ENCODE measurements at regions not wholly inside any gene's neighbourhood (a gene's known extent, or its start where the extent isn't known, plus 50 kb on each side); places are given as distances from the start of the nearest gene placed in this dataset.
"Not testable (repeated sequence)": the region's sequence is repeated elsewhere in the genome, so short reads cannot be mapped to it uniquely, and the experiment has no call there.

- no peak overlapping the region for H3K9ac ChIP-seq (ENCODE audit: low read depth, low read length)
- no peaks in the 10 kb centered on the region for H3K36me3 ChIP-seq (ENCODE audit: insufficient read depth, low read length)
- no peaks in the 10 kb centered on the region for H3K9me3 ChIP-seq (ENCODE audit: control insufficient read depth, insufficient read depth, low read length)
- H3K4me1 ChIP-seq (ENCODE audit: insufficient read depth, low read length) = no peaks in the 10 kb centered on the region
These were observed 443.1 kb upstream of the FMR1 start for GRCh38 chrX:147468600-147468999.

- Histone ChIP-seq H3K9me3 (ENCODE audit: control insufficient read depth, insufficient read depth, low read length) (no peaks in the 10 kb centered on the region), H3K36me3 (ENCODE audit: insufficient read depth, low read length) (no peaks in the 10 kb centered on the region), H3K4me1 (ENCODE audit: insufficient read depth, low read length) (no peaks in the 10 kb centered on the region), H3K9ac (ENCODE audit: low read depth, low read length) (no peak overlapping the region)
These were observed 435.7 kb upstream of the FMR1 start for GRCh38 chrX:147476008-147476407.

- no peak overlapping the region for H3K9ac ChIP-seq (ENCODE audit: low read depth, low read length)
- no peaks in the 10 kb centered on the region for H3K36me3 ChIP-seq (ENCODE audit: insufficient read depth, low read length)
- no peaks in the 10 kb centered on the region for H3K4me1 ChIP-seq (ENCODE audit: insufficient read depth, low read length)
- H3K9me3 ChIP-seq (ENCODE audit: control insufficient read depth, insufficient read depth, low read length) = no peaks in the 10 kb centered on the region
These were observed 432.8 kb upstream of the FMR1 start for GRCh38 chrX:147478899-147479298.

GRCh38 chrX:147485207-147485606 is 426.5 kb upstream of the FMR1 start:
- no peaks in the 10 kb centered on the region for H3K4me1 ChIP-seq (ENCODE audit: insufficient read depth, low read length)
- H3K36me3 ChIP-seq (ENCODE audit: insufficient read depth, low read length) = no peaks in the 10 kb centered on the region
- no peak overlapping the region for H3K9ac ChIP-seq (ENCODE audit: low read depth, low read length)
- H3K9me3 ChIP-seq (ENCODE audit: control insufficient read depth, insufficient read depth, low read length) = no peaks in the 10 kb centered on the region

- Histone ChIP-seq H3K9ac (ENCODE audit: low read depth, low read length) (no peak overlapping the region), H3K4me1 (ENCODE audit: insufficient read depth, low read length) (peaks cover 10% of the 10 kb centered on the region; the same call in 1 of the 2 replicates), H3K36me3 (ENCODE audit: insufficient read depth, low read length) (no peaks in the 10 kb centered on the region), H3K9me3 (ENCODE audit: control insufficient read depth, insufficient read depth, low read length) (no peaks in the 10 kb centered on the region; the same call in 1 of the 2 replicates)
These were observed 417.4 kb upstream of the FMR1 start for GRCh38 chrX:147494365-147494764.

GRCh38 chrX:147498796-147499195 is 412.9 kb upstream of the FMR1 start:
- H3K4me1 ChIP-seq (ENCODE audit: insufficient read depth, low read length) = peaks cover 14% of the 10 kb centered on the region; the same call in 1 of the 2 replicates
- H3K9me3 ChIP-seq (ENCODE audit: control insufficient read depth, insufficient read depth, low read length) = no peaks in the 10 kb centered on the region; the same call in 1 of the 2 replicates
- H3K9ac ChIP-seq (ENCODE audit: low read depth, low read length) = no peak overlapping the region
- no peaks in the 10 kb centered on the region for H3K36me3 ChIP-seq (ENCODE audit: insufficient read depth, low read length)

GRCh38 chrX:147522981-147523380 is 388.7 kb upstream of the FMR1 start:
- H3K9ac ChIP-seq (ENCODE audit: low read depth, low read length) = no peak overlapping the region
- no peaks in the 10 kb centered on the region for H3K4me1 ChIP-seq (ENCODE audit: insufficient read depth, low read length)
- H3K9me3 ChIP-seq (ENCODE audit: control insufficient read depth, insufficient read depth, low read length) = no peaks in the 10 kb centered on the region; the same call in 1 of the 2 replicates
- H3K36me3 ChIP-seq (ENCODE audit: insufficient read depth, low read length) = no peaks in the 10 kb centered on the region

GRCh38 chrX:147533426-147533825 is 378.3 kb upstream of the FMR1 start:
- H3K4me1 ChIP-seq (ENCODE audit: insufficient read depth, low read length) = no peaks in the 10 kb centered on the region
- no peaks in the 10 kb centered on the region for H3K36me3 ChIP-seq (ENCODE audit: insufficient read depth, low read length)
- no peaks in the 10 kb centered on the region for H3K9me3 ChIP-seq (ENCODE audit: control insufficient read depth, insufficient read depth, low read length)
- no peak overlapping the region for H3K9ac ChIP-seq (ENCODE audit: low read depth, low read length)

GRCh38 chrX:147537172-147537571 is 374.5 kb upstream of the FMR1 start:
- Histone ChIP-seq H3K4me1 (ENCODE audit: insufficient read depth, low read length) (peaks cover 6% of the 10 kb centered on the region; the same call in 1 of the 2 replicates), H3K36me3 (ENCODE audit: insufficient read depth, low read length) (no peaks in the 10 kb centered on the region), H3K9ac (ENCODE audit: low read depth, low read length) (no peak overlapping the region), H3K9me3 (ENCODE audit: control insufficient read depth, insufficient read depth, low read length) (no peaks in the 10 kb centered on the region)

- H3K36me3 ChIP-seq (ENCODE audit: insufficient read depth, low read length); H3K4me1 ChIP-seq (ENCODE audit: insufficient read depth, low read length); H3K9me3 ChIP-seq (ENCODE audit: control insufficient read depth, insufficient read depth, low read length): not testable (repeated sequence)
These were observed 363.7 kb upstream of the FMR1 start for GRCh38 chrX:147548023-147548422.

GRCh38 chrX:147550217-147550616 is 361.5 kb upstream of the FMR1 start:
- no peaks in the 10 kb centered on the region for H3K4me1 ChIP-seq (ENCODE audit: insufficient read depth, low read length)
- no peaks in the 10 kb centered on the region for H3K36me3 ChIP-seq (ENCODE audit: insufficient read depth, low read length)
- no peak overlapping the region for H3K9ac ChIP-seq (ENCODE audit: low read depth, low read length)
- no peaks in the 10 kb centered on the region for H3K9me3 ChIP-seq (ENCODE audit: control insufficient read depth, insufficient read depth, low read length)

More at GRCh38 chrX:147548023-147548422, 363.7 kb upstream of the FMR1 start:
- H3K9ac ChIP-seq (ENCODE audit: low read depth, low read length) = not testable (repeated sequence)

- Histone ChIP-seq H3K36me3 (ENCODE audit: insufficient read depth, low read length) (no peaks in the 10 kb centered on the region), H3K9me3 (ENCODE audit: control insufficient read depth, insufficient read depth, low read length) (no peaks in the 10 kb centered on the region), H3K4me1 (ENCODE audit: insufficient read depth, low read length) (no peaks in the 10 kb centered on the region), H3K9ac (ENCODE audit: low read depth, low read length) (no peak overlapping the region)
These were observed 352.5 kb upstream of the FMR1 start for GRCh38 chrX:147559191-147559590.

- Histone ChIP-seq H3K36me3 (ENCODE audit: insufficient read depth, low read length) (no peaks in the 10 kb centered on the region), H3K9ac (ENCODE audit: low read depth, low read length) (no peak overlapping the region), H3K4me1 (ENCODE audit: insufficient read depth, low read length) (no peaks in the 10 kb centered on the region), H3K9me3 (ENCODE audit: control insufficient read depth, insufficient read depth, low read length) (no peaks in the 10 kb centered on the region)
These were observed 346.5 kb upstream of the FMR1 start for GRCh38 chrX:147565237-147565636.

GRCh38 chrX:147570483-147570882 is 341.2 kb upstream of the FMR1 start:
- H3K9ac ChIP-seq (ENCODE audit: low read depth, low read length) = no peak overlapping the region
- H3K36me3 ChIP-seq (ENCODE audit: insufficient read depth, low read length) = no peaks in the 10 kb centered on the region
- H3K4me1 ChIP-seq (ENCODE audit: insufficient read depth, low read length) = no peaks in the 10 kb centered on the region
- no peaks in the 10 kb centered on the region for H3K9me3 ChIP-seq (ENCODE audit: control insufficient read depth, insufficient read depth, low read length)

- Histone ChIP-seq H3K4me1 (ENCODE audit: insufficient read depth, low read length) (no peaks in the 10 kb centered on the region), H3K36me3 (ENCODE audit: insufficient read depth, low read length) (no peaks in the 10 kb centered on the region), H3K9ac (ENCODE audit: low read depth, low read length) (no peak overlapping the region), H3K9me3 (ENCODE audit: control insufficient read depth, insufficient read depth, low read length) (no peaks in the 10 kb centered on the region)
These were observed 338.5 kb upstream of the FMR1 start for GRCh38 chrX:147573266-147573665.

- Histone ChIP-seq H3K4me1 (ENCODE audit: insufficient read depth, low read length) (no peaks in the 10 kb centered on the region), H3K9me3 (ENCODE audit: control insufficient read depth, insufficient read depth, low read length) (no peaks in the 10 kb centered on the region), H3K36me3 (ENCODE audit: insufficient read depth, low read length) (no peaks in the 10 kb centered on the region), H3K9ac (ENCODE audit: low read depth, low read length) (no peak overlapping the region)
These were observed 309.5 kb upstream of the FMR1 start for GRCh38 chrX:147602176-147602696.
